T-cell (primary cell): ENCODE measurements at regions not wholly inside any gene's neighbourhood (a gene's known extent, or its start where the extent isn't known, plus 50 kb on each side); places are given as distances from the start of the nearest gene placed in this dataset.

Experiments used
- ATAC-seq, 4 experiments: fragments of 200-7000 bp in 3 of 4; fragments of 150-1000 bp in 1 of 4; cut with Tn5 transposase; replicated peaks in 1 of 4; 1 replicate in 3 of 4; 2 replicates in 1 of 4; pipeline ENCODE4 v1.10.0; 2021; ENCODE audit warnings: moderate library complexity in 3 of 4, mild to moderate bottlenecking in 2 of 4, moderate number of reproducible peaks in 1 of 4
- CTCF ChIA-PET, 2 donors: fragments of 300-600 bp; sonication (Branson Sonifier 250); formaldehyde crosslinking; loops; one replicate each; lab custom pipeline; 2022; ENCODE audit warnings: antibody characterized with exemption in 2 of 2; lab: Charles Lee
- POLR2A ChIA-PET, 2 donors: fragments of 300-600 bp; sonication (Branson Sonifier 250); formaldehyde crosslinking; loops; one replicate each; lab custom pipeline; 2022; ENCODE audit warnings: antibody characterized with exemption in 2 of 2; lab: Charles Lee
- DNase-seq, 35 experiments: peaks; one replicate each; pipeline versions ENCODE4 v3.0.0 to v3.0.0-alpha.2; 2013 to 2023
- H3K27ac ChIP-seq: one replicate; pipeline ENCODE4 v1.5.1; 2013; ENCODE audit warnings: low read length
- H3K27me3 ChIP-seq, 2 experiments: replicated peaks in 1 of 2; 1 replicate in 1 of 2; 2 replicates in 1 of 2; pipeline versions ENCODE4 v1.6.1 to v1.7.0; 2013; ENCODE audit warnings: low read length in 1 of 2, mixed read lengths in 1 of 2; ENCODE audit not compliant: control insufficient read depth in 2 of 2, insufficient read depth in 2 of 2; ENCODE audit errors: extremely low read depth in 1 of 2
- H3K36me3 ChIP-seq, 2 donors: 1 replicate in 1 of 2; 2 replicates in 1 of 2; pipeline versions ENCODE4 v1.6.1 to v1.7.0; 2013; ENCODE audit warnings: low read length in 1 of 2; ENCODE audit not compliant: control insufficient read depth in 2 of 2, insufficient read depth in 1 of 2; ENCODE audit errors: extremely low read depth in 1 of 2
- H3K4me1 ChIP-seq, 2 experiments: 1 replicate in 1 of 2; 2 replicates in 1 of 2; pipeline versions ENCODE4 v1.6.1 to v1.7.0; 2013; ENCODE audit warnings: low read length in 2 of 2, mixed read lengths in 1 of 2; ENCODE audit not compliant: insufficient read depth in 2 of 2, control insufficient read depth in 1 of 2; ENCODE audit errors: extremely low read depth in 1 of 2
- H3K4me3 ChIP-seq, 2 donors: 1 replicate in 1 of 2; 2 replicates in 1 of 2; pipeline versions ENCODE4 v1.5.1 to v1.7.0; 2013; ENCODE audit warnings: mild to moderate bottlenecking in 2 of 2, low read length in 1 of 2, moderate library complexity in 1 of 2; ENCODE audit not compliant: control insufficient read depth in 1 of 2; ENCODE audit errors: extremely low read depth in 1 of 2
- H3K9me3 ChIP-seq: 2 replicates; pipeline ENCODE4 v1.7.0; 2013
- H3K27ac Mint-ChIP-seq, 2 donors: one replicate each; pipeline ENCODE4 v1.8.0; 2020 to 2021; ENCODE audit warnings: mild to moderate bottlenecking in 2 of 2, mixed read lengths in 2 of 2
- H3K27me3 Mint-ChIP-seq, 2 donors: one replicate each; pipeline ENCODE4 v1.8.0; 2021 to 2022; ENCODE audit warnings: mixed read lengths in 2 of 2
- H3K36me3 Mint-ChIP-seq: one replicate; pipeline ENCODE4 v1.8.0; 2021; ENCODE audit warnings: mixed read lengths
- H3K4me1 Mint-ChIP-seq, 3 donors: one replicate each; pipeline ENCODE4 v1.8.0; 2020 to 2022; ENCODE audit warnings: mixed read lengths in 3 of 3, mild to moderate bottlenecking in 1 of 3
- H3K4me3 Mint-ChIP-seq, 3 donors: one replicate each; pipeline ENCODE4 v1.8.0; 2020 to 2022; ENCODE audit warnings: mild to moderate bottlenecking in 3 of 3, mixed read lengths in 3 of 3, moderate library complexity in 3 of 3
- H3K9me3 Mint-ChIP-seq, 3 donors: one replicate each; pipeline ENCODE4 v1.8.0; 2020 to 2022; ENCODE audit warnings: mixed read lengths in 3 of 3
- WGBS: methylation state at CpG from one replicate; pipeline ENCODE4 v1.1.5; 2013; ENCODE audit warnings: missing lambda C conversion rate; ENCODE audit not compliant: insufficient coverage; 5-methylcytosine and 5-hydroxymethylcytosine counted together

DNA sequence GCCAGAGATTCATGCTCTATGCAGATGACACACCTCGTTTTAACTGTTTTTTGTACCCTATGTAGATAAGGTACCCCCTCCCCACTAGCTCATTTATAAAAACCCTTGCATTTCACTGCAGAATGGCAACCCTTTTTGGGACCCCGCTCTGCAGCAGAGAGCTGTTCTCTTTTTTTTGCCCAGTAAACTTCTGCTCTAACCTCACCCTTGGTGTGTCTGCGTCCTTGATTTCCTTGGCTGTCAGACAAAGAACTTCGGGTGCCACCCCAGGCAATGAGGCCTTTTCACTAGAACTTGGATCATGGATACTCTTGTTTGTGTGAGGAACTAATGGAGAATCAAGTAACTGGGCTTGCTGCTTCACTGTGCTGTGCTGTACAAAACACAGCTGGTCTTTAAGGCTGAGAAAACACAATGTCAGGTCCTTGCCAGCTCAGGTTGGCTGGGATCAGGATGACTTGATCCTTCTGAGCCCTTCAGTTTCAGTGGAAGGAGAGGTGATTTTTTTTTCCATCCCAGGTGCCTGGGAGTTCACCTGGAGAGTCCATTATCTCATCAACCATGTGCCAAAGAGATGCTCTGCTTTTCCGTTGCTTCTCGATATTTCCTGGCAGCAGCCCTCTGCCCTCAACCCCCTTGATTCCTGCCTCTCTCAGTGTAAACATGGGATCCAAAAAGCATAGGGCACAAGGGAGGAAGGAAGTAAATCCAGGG is 133.2 kb upstream of the FAM20A start:
- H3K4me1 ChIP-seq = no peaks in the 10 kb centered on the region
- ChIA-PET POLR2A (no interaction called here), CTCF (no interaction called here)
- Mint-ChIP-seq H3K27me3 (peaks cover 11 to 18% of the 10 kb centered on the region in 2 donors), H3K36me3 (no peaks in the 10 kb centered on the region), H3K4me3 (no peak overlapping the region), H3K4me1 (no peaks in the 10 kb centered on the region), H3K9me3 (peaks cover 0 to under 1% (median 0%) of the 10 kb centered on the region in 3 donors), H3K27ac (no peak overlapping the region)
- no peaks in the 10 kb centered on the region for H3K9me3 ChIP-seq
- no peak overlapping the region for H3K4me3 ChIP-seq
- no peak overlapping the region for H3K27ac ChIP-seq
- no peaks in the 10 kb centered on the region for H3K36me3 ChIP-seq
- H3K27me3 ChIP-seq = peaks cover 0 to 6% of the 10 kb centered on the region in 2 experiments
- WGBS = 79% methylated on average over 3 of the region's 6 CpGs
- no peak for ATAC-seq
- DNase-seq = no peak

DNA sequence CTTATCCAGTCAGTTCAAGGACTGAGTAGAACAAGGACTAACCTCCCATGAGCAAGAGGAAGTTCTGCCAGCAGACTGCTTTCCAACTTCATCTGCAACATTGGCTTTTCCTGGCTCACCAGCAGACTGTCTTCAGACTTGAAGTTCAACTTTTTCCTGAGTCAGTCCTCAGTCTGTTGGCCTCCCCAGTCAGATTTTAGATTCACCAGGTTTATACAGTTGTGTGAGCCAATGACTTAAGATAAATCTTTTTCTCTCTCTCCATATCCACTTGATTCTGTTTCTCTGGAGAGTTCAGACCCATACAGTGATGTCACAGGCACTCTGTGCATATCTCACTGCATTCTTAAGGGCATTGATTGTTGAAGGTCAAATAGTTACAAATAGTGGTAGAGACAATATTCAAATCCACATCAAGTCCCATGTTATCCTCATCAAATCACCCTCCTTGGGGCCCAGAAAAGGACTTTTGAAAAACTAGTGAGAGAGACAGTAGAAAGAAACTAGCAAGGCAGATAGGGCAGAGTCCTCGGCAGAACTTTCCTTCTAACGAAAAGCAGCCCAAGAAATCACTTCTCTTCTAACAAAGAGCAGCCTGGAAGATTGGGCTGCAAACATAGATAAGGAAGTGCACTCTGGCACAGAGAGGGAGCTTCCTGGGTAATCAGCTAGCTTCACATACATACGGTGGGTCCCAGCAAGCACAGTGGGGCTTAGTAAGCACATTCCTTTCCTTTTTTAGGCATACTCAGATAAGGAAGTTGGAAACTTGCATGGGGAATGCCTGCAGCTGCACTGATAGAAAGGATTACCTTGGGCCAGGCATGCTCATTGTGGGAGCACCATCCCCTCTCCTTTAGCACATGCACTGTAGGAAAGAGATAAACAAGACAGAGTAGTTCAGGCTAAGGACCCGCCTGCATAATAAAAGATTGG is 132.3 kb upstream of the FAM20A start:
- peaks cover 0 to 9% (median 0%) of the 10 kb centered on the region in 3 donors for H3K9me3 Mint-ChIP-seq

GRCh38 chr17:68732301-68732749 is 131.2 kb upstream of the FAM20A start:
- DNase-seq = no peak
- H3K27me3 Mint-ChIP-seq = peaks cover 11 to 24% of the 10 kb centered on the region in 2 donors

More for the DNA sequence above, 132.3 kb upstream of the FAM20A start:
- Mint-ChIP-seq H3K4me1 (no peaks in the 10 kb centered on the region), H3K36me3 (no peaks in the 10 kb centered on the region), H3K4me3 (no peak overlapping the region), H3K27me3 (peaks cover 15 to 22% of the 10 kb centered on the region in 2 donors), H3K27ac (no peak overlapping the region)
- no peaks in the 10 kb centered on the region for H3K9me3 ChIP-seq
- no CpG with 5 or more reads among the region's 4 CpGs for WGBS
- H3K36me3 ChIP-seq = no peaks in the 10 kb centered on the region
- ATAC-seq (no peak), DNase-seq (no peak)
- H3K27me3 ChIP-seq = peaks cover 0 to 6% of the 10 kb centered on the region in 2 experiments
- H3K27ac ChIP-seq = no peak overlapping the region
- CTCF ChIA-PET = no interaction called here
- POLR2A ChIA-PET = no interaction called here
- H3K4me3 ChIP-seq = no peak overlapping the region
- no peaks in the 10 kb centered on the region for H3K4me1 ChIP-seq

GRCh38 chr17:68731465-68731864 is 130.3 kb upstream of the FAM20A start:
- Histone ChIP-seq H3K27me3 (peaks cover 0 to 6% of the 10 kb centered on the region in 2 experiments), H3K4me3 (no peak overlapping the region), H3K36me3 (no peaks in the 10 kb centered on the region), H3K4me1 (no peaks in the 10 kb centered on the region), H3K9me3 (no peaks in the 10 kb centered on the region), H3K27ac (no peak overlapping the region)
- Mint-ChIP-seq H3K36me3 (no peaks in the 10 kb centered on the region), H3K4me1 (no peaks in the 10 kb centered on the region), H3K27me3 (peaks cover 12 to 29% of the 10 kb centered on the region in 2 donors), H3K4me3 (no peak overlapping the region), H3K27ac (no peak overlapping the region), H3K9me3 (peaks cover 0 to 10% (median 0%) of the 10 kb centered on the region in 3 donors)
- WGBS = 80% methylated on average over 1 of the region's 4 CpGs
- POLR2A ChIA-PET = no interaction called here
- ATAC-seq = no peak
- DNase-seq = no peak
- CTCF ChIA-PET = no interaction called here

More at GRCh38 chr17:68732301-68732749, 131.2 kb upstream of the FAM20A start:
- peaks cover 0 to 10% (median 0%) of the 10 kb centered on the region in 3 donors for H3K9me3 Mint-ChIP-seq
- ATAC-seq = no peak
- no peak overlapping the region for H3K4me3 Mint-ChIP-seq
- Histone ChIP-seq H3K4me3 (no peak overlapping the region), H3K27me3 (peaks cover 0 to 6% of the 10 kb centered on the region in 2 experiments), H3K36me3 (no peaks in the 10 kb centered on the region), H3K4me1 (no peaks in the 10 kb centered on the region), H3K9me3 (no peaks in the 10 kb centered on the region), H3K27ac (no peak overlapping the region)
- H3K27ac Mint-ChIP-seq = no peak overlapping the region
- ChIA-PET CTCF (no interaction called here), POLR2A (no interaction called here)
- H3K36me3 Mint-ChIP-seq = no peaks in the 10 kb centered on the region
- H3K4me1 Mint-ChIP-seq = no peaks in the 10 kb centered on the region

DNA sequence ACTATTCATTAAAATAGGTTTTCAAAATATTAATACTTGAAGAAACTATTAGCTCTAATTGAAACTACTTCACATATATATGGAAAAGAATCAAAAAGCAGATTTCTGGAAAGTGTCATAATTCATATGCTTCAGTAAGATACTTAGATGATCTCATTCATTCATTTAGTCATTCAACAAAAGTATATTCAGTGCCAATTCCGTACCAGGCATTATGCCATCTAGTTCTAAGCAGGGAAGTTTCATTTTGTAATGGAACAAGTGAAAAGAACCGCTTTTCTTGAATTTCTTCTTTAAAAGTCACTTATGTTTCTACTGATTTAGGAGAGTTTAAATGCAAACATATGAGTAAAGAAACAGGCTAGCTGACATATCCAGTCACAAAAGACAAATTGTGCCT is 118.3 kb upstream of the FAM20A start:
- ChIA-PET CTCF (no interaction called here), POLR2A (no interaction called here)
- H3K36me3 ChIP-seq = no peaks in the 10 kb centered on the region
- no peak overlapping the region for H3K27ac ChIP-seq
- no peaks in the 10 kb centered on the region for H3K9me3 Mint-ChIP-seq
- H3K27me3 Mint-ChIP-seq = peaks cover 31% of the 10 kb centered on the region in 2 donors
- no peaks in the 10 kb centered on the region for H3K4me1 Mint-ChIP-seq
- no peaks in the 10 kb centered on the region for H3K9me3 ChIP-seq
- H3K27me3 ChIP-seq = peaks cover 0 to 9% of the 10 kb centered on the region in 2 experiments
- no peak overlapping the region for H3K4me3 ChIP-seq
- H3K27ac Mint-ChIP-seq = no peak overlapping the region
- no peaks in the 10 kb centered on the region for H3K36me3 Mint-ChIP-seq
- H3K4me1 ChIP-seq = no peaks in the 10 kb centered on the region
- no CpG with 5 or more reads among the region's 2 CpGs for WGBS
- no peak for ATAC-seq
- H3K4me3 Mint-ChIP-seq = no peak overlapping the region
- no peak for DNase-seq

GRCh38 chr17:68718926-68719325 is 117.8 kb upstream of the FAM20A start:
- Mint-ChIP-seq H3K36me3 (no peaks in the 10 kb centered on the region), H3K27me3 (peaks cover 32 to 34% of the 10 kb centered on the region in 2 donors), H3K9me3 (no peaks in the 10 kb centered on the region), H3K4me3 (no peak overlapping the region), H3K4me1 (no peaks in the 10 kb centered on the region), H3K27ac (no peak overlapping the region)
- DNase-seq (no peak), ATAC-seq (no peak)
- no peak overlapping the region for H3K27ac ChIP-seq
- H3K4me1 ChIP-seq = no peaks in the 10 kb centered on the region
- no CpG with 5 or more reads among the region's 2 CpGs for WGBS
- ChIA-PET POLR2A (no interaction called here), CTCF (no interaction called here)
- H3K9me3 ChIP-seq = no peaks in the 10 kb centered on the region
- no peak overlapping the region for H3K4me3 ChIP-seq
- H3K36me3 ChIP-seq = no peaks in the 10 kb centered on the region
- peaks cover 0 to 9% of the 10 kb centered on the region in 2 experiments for H3K27me3 ChIP-seq
